Epithelial cell of prostate (primary cell): ENCODE measurements at regions not wholly inside any gene's neighbourhood (a gene's known extent, or its start where the extent isn't known, plus 50 kb on each side); places are given as distances from the start of the nearest gene placed in this dataset.

Experiments used
- DNase-seq: peaks from one replicate; pipeline ENCODE4 v3.0.0-alpha.2; 2011; ENCODE audit warnings: low read depth, low spot score
- H3K27ac ChIP-seq: fragments of 450-650 bp; 2 replicates; pipeline ENCODE4 v1.5.1; 2017; ENCODE audit warnings: mild to moderate bottlenecking

- DNase-seq, result no peak
- H3K27ac ChIP-seq, result no peak overlapping the region
Observed at GRCh38 chr15:37537802-37538201, 396.6 kb upstream of the TMCO5A start.

GRCh38 chr15:37548116-37548515 lies 386.3 kb upstream of the TMCO5A start:
- no peak for DNase-seq
- no peak overlapping the region for H3K27ac ChIP-seq

GRCh38 chr15:37550360-37551024 lies 383.9 kb upstream of the TMCO5A start:
- no peak for DNase-seq
- H3K27ac ChIP-seq, result no peak overlapping the region

GRCh38 chr15:37572401-37572800 lies 362.0 kb upstream of the TMCO5A start:
- no peak for DNase-seq
- no peak overlapping the region for H3K27ac ChIP-seq

- H3K27ac ChIP-seq, result no peak overlapping the region
- DNase-seq, result no peak
Observed at GRCh38 chr15:37574985-37575384, 359.5 kb upstream of the TMCO5A start.

GRCh38 chr15:37576952-37577351 lies 357.5 kb upstream of the TMCO5A start:
- no peak for DNase-seq
- H3K27ac ChIP-seq, result no peak overlapping the region

- DNase-seq, result no peak
- no peak overlapping the region for H3K27ac ChIP-seq
Observed at GRCh38 chr15:37581866-37582532, 352.4 kb upstream of the TMCO5A start.

GRCh38 chr15:37582852-37583251 lies 351.6 kb upstream of the TMCO5A start:
- no peak for DNase-seq
- no peak overlapping the region for H3K27ac ChIP-seq

- no peak overlapping the region for H3K27ac ChIP-seq
- DNase-seq, result no peak
Observed at GRCh38 chr15:37586011-37586583, 348.3 kb upstream of the TMCO5A start.

- DNase-seq, result no peak
- no peak overlapping the region for H3K27ac ChIP-seq
Observed at GRCh38 chr15:37586976-37587375, 347.5 kb upstream of the TMCO5A start.

- no peak overlapping the region for H3K27ac ChIP-seq
- no peak for DNase-seq
Observed at GRCh38 chr15:37594417-37594816, 340.0 kb upstream of the TMCO5A start.

GRCh38 chr15:37595426-37595970 lies 338.9 kb upstream of the TMCO5A start:
- no peak for DNase-seq
- no peak overlapping the region for H3K27ac ChIP-seq

GRCh38 chr15:37599156-37599555 lies 335.3 kb upstream of the TMCO5A start:
- DNase-seq, result no peak
- no peak overlapping the region for H3K27ac ChIP-seq

GRCh38 chr15:37616215-37616614 lies 318.2 kb upstream of the TMCO5A start:
- no peak overlapping the region for H3K27ac ChIP-seq
- DNase-seq, result no peak

GRCh38 chr15:37618353-37618752 lies 316.1 kb upstream of the TMCO5A start:
- no peak for DNase-seq
- no peak overlapping the region for H3K27ac ChIP-seq

GRCh38 chr15:37619358-37620042 lies 314.9 kb upstream of the TMCO5A start:
- H3K27ac ChIP-seq, result no peak overlapping the region
- DNase-seq, result no peak

GRCh38 chr15:37625576-37625975 lies 308.9 kb upstream of the TMCO5A start:
- no peak overlapping the region for H3K27ac ChIP-seq
- DNase-seq, result no peak

- DNase-seq, result no peak
- no peak overlapping the region for H3K27ac ChIP-seq
Observed at GRCh38 chr15:37628507-37628906, 305.9 kb upstream of the TMCO5A start.

GRCh38 chr15:37636736-37637135 lies 297.7 kb upstream of the TMCO5A start:
- DNase-seq, result no peak
- H3K27ac ChIP-seq, result no peak overlapping the region

- no peak overlapping the region for H3K27ac ChIP-seq
- no peak for DNase-seq
Observed at GRCh38 chr15:37638116-37638515, 296.3 kb upstream of the TMCO5A start.

GRCh38 chr15:37638691-37639090 lies 295.7 kb upstream of the TMCO5A start:
- no peak for DNase-seq

More at GRCh38 chr15:37638691-37639090, 295.7 kb upstream of the TMCO5A start:
- H3K27ac ChIP-seq, result no peak overlapping the region
